KBM-7 (cell line): ENCODE measurements at regions not wholly inside any gene's neighbourhood (a gene's known extent, or its start where the extent isn't known, plus 50 kb on each side); places are given as distances from the start of the nearest gene placed in this dataset.

Experiments
- DNase-seq: peaks from one replicate; pipeline ENCODE4 v3.0.0-alpha.2; 2015
- in situ Hi-C: fragments of 300-500 bp; cut with MboI; formaldehyde crosslinking; loops from 2 replicates; pipeline ENCODE4 v1.14.3; 2020; ENCODE audit warnings: low sequenced_read_pairs, low pct_unique_long_range_greater_than_20kb, mixed read lengths

GRCh38 chr11:115054570-115055538, 376.5 kb downstream of the NXPE2 start:
- in situ Hi-C loops, result no loop called here
- no peak for DNase-seq

- no peak for DNase-seq
- in situ Hi-C loops, result no loop called here
These were observed 378.2 kb downstream of the NXPE2 start for GRCh38 chr11:115056514-115056913.

GRCh38 chr11:115060840-115061239, 382.5 kb downstream of the NXPE2 start:
- no peak for DNase-seq
- in situ Hi-C loops, result no loop called here

GRCh38 chr11:115065314-115065713, 387.0 kb downstream of the NXPE2 start:
- in situ Hi-C loops, result no loop called here

GRCh38 chr11:115065830-115066664, 387.7 kb downstream of the NXPE2 start:
- in situ Hi-C loops, result no loop called here
- DNase-seq, result no peak

More at GRCh38 chr11:115065314-115065713, 387.0 kb downstream of the NXPE2 start:
- no peak for DNase-seq

GRCh38 chr11:115067471-115067870, 389.1 kb downstream of the NXPE2 start:
- DNase-seq, result no peak
- in situ Hi-C loops, result no loop called here

GRCh38 chr11:115067900-115068530, 389.7 kb downstream of the NXPE2 start:
- in situ Hi-C loops, result no loop called here
- no peak for DNase-seq

GRCh38 chr11:115069599-115069998, 391.3 kb downstream of the NXPE2 start:
- no peak for DNase-seq
- in situ Hi-C loops, result no loop called here

GRCh38 chr11:115075356-115075755, 397.0 kb downstream of the NXPE2 start:
- in situ Hi-C loops, result no loop called here

GRCh38 chr11:115077740-115078139, 399.4 kb downstream of the NXPE2 start:
- in situ Hi-C loops, result no loop called here
- no peak for DNase-seq

More at GRCh38 chr11:115075356-115075755, 397.0 kb downstream of the NXPE2 start:
- DNase-seq, result no peak

- in situ Hi-C loops, result no loop called here
- no peak for DNase-seq
These were observed 400.4 kb downstream of the NXPE2 start for GRCh38 chr11:115078461-115079438.

- in situ Hi-C loops, result no loop called here
- no peak for DNase-seq
These were observed 402.8 kb downstream of the NXPE2 start for GRCh38 chr11:115080923-115081680.

- in situ Hi-C loops, result no loop called here
These were observed 403.6 kb downstream of the NXPE2 start for GRCh38 chr11:115081972-115082371.

GRCh38 chr11:115083144-115083806, 404.9 kb downstream of the NXPE2 start:
- in situ Hi-C loops, result no loop called here
- no peak for DNase-seq

More at GRCh38 chr11:115081972-115082371, 403.6 kb downstream of the NXPE2 start:
- no peak for DNase-seq

- no peak for DNase-seq
- in situ Hi-C loops, result no loop called here
These were observed 405.9 kb downstream of the NXPE2 start for GRCh38 chr11:115084231-115084630.

GRCh38 chr11:115085461-115086210, 407.3 kb downstream of the NXPE2 start:
- DNase-seq, result no peak
- in situ Hi-C loops, result no loop called here
